Natural killer cell (primary cell): ENCODE measurements at regions not wholly inside any gene's neighbourhood (a gene's known extent, or its start where the extent isn't known, plus 50 kb on each side); places are given as distances from the start of the nearest gene placed in this dataset.

Experiments
- ATAC-seq, 3 donors: fragments of 150-1000 bp in 2 of 3; fragments of 200-7000 bp in 1 of 3; cut with Tn5 transposase; 1 replicate in 1 of 3; 2 replicates in 2 of 3; pipeline ENCODE4 v1.10.0; 2021; ENCODE audit warnings: mild to moderate bottlenecking in 2 of 3, moderate library complexity in 2 of 3
- DNase-seq, 2 donors: peaks; one replicate each; pipeline versions ENCODE4 v3.0.0 to v3.0.0-alpha.2; 2013 to 2021; ENCODE audit warnings: mixed read lengths in 1 of 2
- H3K27ac ChIP-seq: one replicate; pipeline ENCODE4 v1.5.1; 2013; ENCODE audit warnings: mild to moderate bottlenecking, low read length
- H3K27me3 ChIP-seq: one replicate; pipeline ENCODE4 v1.6.1; 2013; ENCODE audit warnings: low read length; ENCODE audit not compliant: control insufficient read depth, insufficient read depth
- H3K36me3 ChIP-seq: one replicate; pipeline ENCODE4 v1.6.1; 2013; ENCODE audit warnings: low read length; ENCODE audit not compliant: control insufficient read depth, insufficient read depth
- H3K4me1 ChIP-seq: one replicate; pipeline ENCODE4 v1.6.1; 2013; ENCODE audit warnings: low read length; ENCODE audit not compliant: control insufficient read depth, insufficient read depth
- H3K4me3 ChIP-seq: one replicate; pipeline ENCODE4 v1.5.1; 2013; ENCODE audit warnings: low read length
- H3K9me3 ChIP-seq: one replicate; pipeline ENCODE4 v1.6.1; 2013; ENCODE audit warnings: low read length; ENCODE audit not compliant: control insufficient read depth, insufficient read depth
- H3K27ac Mint-ChIP-seq, 2 donors: one replicate each; pipeline ENCODE4 v1.8.0; 2022; ENCODE audit warnings: mild to moderate bottlenecking in 2 of 2, mixed read lengths in 2 of 2, moderate library complexity in 1 of 2
- H3K27me3 Mint-ChIP-seq, 2 donors: one replicate each; pipeline ENCODE4 v1.8.0; 2022; ENCODE audit warnings: low read depth in 2 of 2, mixed read lengths in 2 of 2
- H3K36me3 Mint-ChIP-seq: one replicate; pipeline ENCODE4 v1.8.0; 2022; ENCODE audit warnings: mixed read lengths
- H3K4me1 Mint-ChIP-seq, 2 donors: one replicate each; pipeline ENCODE4 v1.8.0; 2022; ENCODE audit warnings: mixed read lengths in 2 of 2
- H3K4me3 Mint-ChIP-seq: one replicate; pipeline ENCODE4 v1.8.0; 2022; ENCODE audit warnings: mild to moderate bottlenecking, moderate library complexity, mixed read lengths
- H3K9me3 Mint-ChIP-seq, 2 donors: one replicate each; pipeline ENCODE4 v1.8.0; 2022; ENCODE audit warnings: mixed read lengths in 2 of 2
- CTCF ChIP-seq: fragments of 200-600 bp; IDR thresholded peaks from one replicate; pipeline ENCODE4 v1.8.0; 2022; ENCODE audit warnings: antibody characterized with exemption
- WGBS: methylation state at CpG from one replicate; pipeline ENCODE4 v1.1.7; 2013; ENCODE audit warnings: missing lambda C conversion rate; ENCODE audit not compliant: insufficient coverage; 5-methylcytosine and 5-hydroxymethylcytosine counted together
- intact Hi-C: fragments of 100-400 bp; cut with micrococcal nuclease; formaldehyde crosslinking; loops from one replicate; pipeline ENCODE4 v1.14.2; 2022

- H3K27ac Mint-ChIP-seq, result no peak overlapping the region
- WGBS, result 79% methylated on average over 1 of the region's 2 CpGs
Measured at GRCh38 chr4:141955696-141956095, 319.3 kb downstream of the IL15 start.

GRCh38 chr4:141957416-141957815, 321.0 kb downstream of the IL15 start:
- Mint-ChIP-seq H3K9me3 (no peaks in the 10 kb centered on the region), H3K36me3 (no peaks in the 10 kb centered on the region), H3K27me3 (no peaks in the 10 kb centered on the region), H3K4me1 (no peaks in the 10 kb centered on the region), H3K4me3 (no peak overlapping the region), H3K27ac (no peak overlapping the region)
- H3K4me1 ChIP-seq, result no peaks in the 10 kb centered on the region
- no peaks in the 10 kb centered on the region for H3K27me3 ChIP-seq
- WGBS, result 57% methylated on average over 1 of the region's 4 CpGs
- DNase-seq (no peak), ATAC-seq (no peak)
- H3K27ac ChIP-seq, result no peak overlapping the region
- no peaks in the 10 kb centered on the region for H3K9me3 ChIP-seq
- intact Hi-C loops, result no loop called here
- TF ChIP-seq CTCF, result no peak
- H3K4me3 ChIP-seq, result no peak overlapping the region
- no peaks in the 10 kb centered on the region for H3K36me3 ChIP-seq

More at GRCh38 chr4:141955696-141956095, 319.3 kb downstream of the IL15 start:
- no peaks in the 10 kb centered on the region for H3K36me3 Mint-ChIP-seq
- H3K27me3 ChIP-seq, result no peaks in the 10 kb centered on the region
- no peak overlapping the region for H3K4me3 ChIP-seq
- DNase-seq, result no peak
- no peak for ATAC-seq
- H3K4me1 Mint-ChIP-seq, result no peaks in the 10 kb centered on the region
- no peak overlapping the region for H3K27ac ChIP-seq
- intact Hi-C loops, result no loop called here
- TF ChIP-seq CTCF, result no peak
- H3K36me3 ChIP-seq, result no peaks in the 10 kb centered on the region
- H3K4me1 ChIP-seq, result no peaks in the 10 kb centered on the region
- H3K4me3 Mint-ChIP-seq, result no peak overlapping the region
- H3K9me3 Mint-ChIP-seq, result peaks cover 4 to 5% of the 10 kb centered on the region in 2 donors
- no peaks in the 10 kb centered on the region for H3K9me3 ChIP-seq
- no peaks in the 10 kb centered on the region for H3K27me3 Mint-ChIP-seq

- no peaks in the 10 kb centered on the region for H3K36me3 Mint-ChIP-seq
- WGBS, result 82% methylated on average over 1 of the region's 1 CpG
- Histone ChIP-seq H3K36me3 (no peaks in the 10 kb centered on the region), H3K4me3 (no peak overlapping the region), H3K9me3 (no peaks in the 10 kb centered on the region), H3K27ac (no peak overlapping the region), H3K27me3 (no peaks in the 10 kb centered on the region), H3K4me1 (no peaks in the 10 kb centered on the region)
- no peak overlapping the region for H3K27ac Mint-ChIP-seq
- H3K4me1 Mint-ChIP-seq, result no peaks in the 10 kb centered on the region
- no peak overlapping the region for H3K4me3 Mint-ChIP-seq
- intact Hi-C loops, result no loop called here
- peaks cover 7 to 12% of the 10 kb centered on the region in 2 donors for H3K9me3 Mint-ChIP-seq
- ATAC-seq, result no peak
- no peak for DNase-seq
- TF ChIP-seq CTCF, result no peak
- no peaks in the 10 kb centered on the region for H3K27me3 Mint-ChIP-seq
Measured at GRCh38 chr4:141962486-141962885, 326.1 kb downstream of the IL15 start.

- H3K4me1 ChIP-seq, result no peaks in the 10 kb centered on the region
- H3K36me3 Mint-ChIP-seq, result no peaks in the 10 kb centered on the region
- no peaks in the 10 kb centered on the region for H3K27me3 ChIP-seq
- intact Hi-C loops, result no loop called here
- no peaks in the 10 kb centered on the region for H3K27me3 Mint-ChIP-seq
- DNase-seq (no peak), ATAC-seq (no peak)
- no peak overlapping the region for H3K4me3 Mint-ChIP-seq
- H3K9me3 Mint-ChIP-seq, result peaks cover 13 to 16% of the 10 kb centered on the region in 2 donors
- TF ChIP-seq CTCF, result no peak
- H3K27ac Mint-ChIP-seq, result no peak overlapping the region
- no peaks in the 10 kb centered on the region for H3K36me3 ChIP-seq
- H3K27ac ChIP-seq, result no peak overlapping the region
- no peak overlapping the region for H3K4me3 ChIP-seq
- no peaks in the 10 kb centered on the region for H3K4me1 Mint-ChIP-seq
- WGBS, result 59% methylated on average over 1 of the region's 3 CpGs
- H3K9me3 ChIP-seq, result no peaks in the 10 kb centered on the region
Measured at GRCh38 chr4:141971869-141972268, 335.5 kb downstream of the IL15 start.
